ENCODE measurements at regions not wholly inside any gene's neighbourhood (a gene's known extent, or its start where the extent isn't known, plus 50 kb on each side); places are given as distances from the start of the nearest gene placed in this dataset.
"Not testable (repeated sequence)": the region's sequence is repeated elsewhere in the genome, so short reads cannot be mapped to it uniquely, and the experiment has no call there.

- DNase-seq: no peak
Observed at GRCh38 chr1:83505148-83505547, 493.8 kb downstream of the TTLL7 start.

- no peak for DNase-seq
Observed at GRCh38 chr1:83503153-83503552, 495.8 kb downstream of the TTLL7 start.

- no peak for DNase-seq
Observed at GRCh38 chr1:83500987-83501591, 497.8 kb downstream of the TTLL7 start.

GRCh38 chr1:83500531-83500930, 498.4 kb downstream of the TTLL7 start:
- DNase-seq: no peak

GRCh38 chr1:83499998-83500397, 498.9 kb downstream of the TTLL7 start:
- DNase-seq: no peak

GRCh38 chr1:83497563-83497962, 501.4 kb downstream of the TTLL7 start:
- no peak for DNase-seq

- DNase-seq: no peak
Observed at GRCh38 chr1:83495560-83495959, 503.4 kb downstream of the TTLL7 start.

- no peak for DNase-seq
Observed at GRCh38 chr1:83493633-83494032, 505.3 kb downstream of the TTLL7 start.

- DNase-seq: no peak
Observed at GRCh38 chr1:83491930-83492329, 507.0 kb downstream of the TTLL7 start.

- DNase-seq: no peak
Observed at GRCh38 chr1:83490988-83491387, 507.9 kb downstream of the TTLL7 start.

GRCh38 chr1:83488105-83488504, 510.8 kb downstream of the TTLL7 start:
- DNase-seq: not testable (repeated sequence)

GRCh38 chr1:83487460-83487859, 511.5 kb downstream of the TTLL7 start:
- not testable (repeated sequence) for DNase-seq

GRCh38 chr1:83485314-83486019, 513.5 kb downstream of the TTLL7 start:
- not testable (repeated sequence) for DNase-seq

- DNase-seq: not testable (repeated sequence)
Observed at GRCh38 chr1:83481284-83481683, 517.6 kb downstream of the TTLL7 start.

- not testable (repeated sequence) for DNase-seq
Observed at GRCh38 chr1:83479591-83480239, 519.2 kb downstream of the TTLL7 start.

GRCh38 chr1:83478127-83478526, 520.8 kb downstream of the TTLL7 start:
- not testable (repeated sequence) for DNase-seq

- not testable (repeated sequence) for DNase-seq
Observed at GRCh38 chr1:83476518-83476917, 522.4 kb downstream of the TTLL7 start.

GRCh38 chr1:83474946-83475345, 524.0 kb downstream of the TTLL7 start:
- not testable (repeated sequence) for DNase-seq

- not testable (repeated sequence) for DNase-seq
Observed at GRCh38 chr1:83473986-83474385, 524.9 kb downstream of the TTLL7 start.

GRCh38 chr1:83472066-83472465, 526.9 kb downstream of the TTLL7 start:
- not testable (repeated sequence) for DNase-seq

- DNase-seq: not testable (repeated sequence)
Observed at GRCh38 chr1:83471272-83471671, 527.7 kb downstream of the TTLL7 start.

- DNase-seq: not testable (repeated sequence)
Observed at GRCh38 chr1:83468336-83468735, 530.6 kb downstream of the TTLL7 start.

GRCh38 chr1:83457735-83458248, 541.1 kb downstream of the TTLL7 start:
- DNase-seq: not testable (repeated sequence)

- DNase-seq: not testable (repeated sequence)
Observed at GRCh38 chr1:83457281-83457680, 541.7 kb downstream of the TTLL7 start.
